Right atrium auricular region (tissue), 2 donors: ENCODE measurements at regions not wholly inside any gene's neighbourhood (a gene's known extent, or its start where the extent isn't known, plus 50 kb on each side); places are given as distances from the start of the nearest gene placed in this dataset.
"Not testable (repeated sequence)": the region's sequence is repeated elsewhere in the genome, so short reads cannot be mapped to it uniquely, and the experiment has no call there.

ENCODE experiments used
- DNase-seq: peaks from one replicate; pipeline ENCODE4 v3.0.0-alpha.2; 2019; ENCODE audit warnings: low spot score
- H3K27ac ChIP-seq, 2 donors: fragments of 200-600 bp; sonication (generic); 1 replicate in 1 of 2; 2 replicates in 1 of 2; pipeline ENCODE4 v1.5.1; 2016 to 2019
- H3K27me3 ChIP-seq, 2 donors: fragments of 200-600 bp; sonication (generic); one replicate each; pipeline versions ENCODE4 v1.5.1 to v1.6.0; 2017 to 2019
- H3K36me3 ChIP-seq: fragments of 200-600 bp; sonication (generic); one replicate; pipeline ENCODE4 v1.5.1; 2016
- H3K4me1 ChIP-seq, 2 donors: fragments of 200-600 bp; sonication (generic); one replicate each; pipeline versions ENCODE4 v1.5.1 to v1.6.0; 2017 to 2019
- H3K4me3 ChIP-seq, 2 donors: fragments of 200-600 bp; sonication (generic); 1 replicate in 1 of 2; 2 replicates in 1 of 2; pipeline ENCODE4 v1.5.1; 2017 to 2019; ENCODE audit warnings: mild to moderate bottlenecking in 1 of 2, moderate library complexity in 1 of 2
- H3K9me3 ChIP-seq, 2 donors: fragments of 200-600 bp; sonication (generic); one replicate each; pipeline ENCODE4 v1.5.1; 2019
- TF ChIP-seq, protein P1 (sequence below), 2 donors: fragments of 200-600 bp; sonication (generic); IDR thresholded peaks; one replicate each; pipeline ENCODE4 v1.5.1; 2019; ENCODE audit warnings: antibody characterized with exemption in 2 of 2

GRCh38 chr6:122930252-122931180 lies 65.5 kb upstream of the CLVS2 start:
- Histone ChIP-seq H3K9me3 (no peaks in the 10 kb centered on the region), H3K27me3 (no peaks in the 10 kb centered on the region), H3K4me1 (no peaks in the 10 kb centered on the region), H3K4me3 (no peak overlapping the region), H3K36me3 (no peaks in the 10 kb centered on the region), H3K27ac (no peak overlapping the region)
- TF ChIP-seq, protein P1, sequence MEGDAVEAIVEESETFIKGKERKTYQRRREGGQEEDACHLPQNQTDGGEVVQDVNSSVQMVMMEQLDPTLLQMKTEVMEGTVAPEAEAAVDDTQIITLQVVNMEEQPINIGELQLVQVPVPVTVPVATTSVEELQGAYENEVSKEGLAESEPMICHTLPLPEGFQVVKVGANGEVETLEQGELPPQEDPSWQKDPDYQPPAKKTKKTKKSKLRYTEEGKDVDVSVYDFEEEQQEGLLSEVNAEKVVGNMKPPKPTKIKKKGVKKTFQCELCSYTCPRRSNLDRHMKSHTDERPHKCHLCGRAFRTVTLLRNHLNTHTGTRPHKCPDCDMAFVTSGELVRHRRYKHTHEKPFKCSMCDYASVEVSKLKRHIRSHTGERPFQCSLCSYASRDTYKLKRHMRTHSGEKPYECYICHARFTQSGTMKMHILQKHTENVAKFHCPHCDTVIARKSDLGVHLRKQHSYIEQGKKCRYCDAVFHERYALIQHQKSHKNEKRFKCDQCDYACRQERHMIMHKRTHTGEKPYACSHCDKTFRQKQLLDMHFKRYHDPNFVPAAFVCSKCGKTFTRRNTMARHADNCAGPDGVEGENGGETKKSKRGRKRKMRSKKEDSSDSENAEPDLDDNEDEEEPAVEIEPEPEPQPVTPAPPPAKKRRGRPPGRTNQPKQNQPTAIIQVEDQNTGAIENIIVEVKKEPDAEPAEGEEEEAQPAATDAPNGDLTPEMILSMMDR (IDR thresholded peaks at IDR 0.05), result no peak
- DNase-seq, result no peak

GRCh38 chr6:122931916-122932315 lies 64.1 kb upstream of the CLVS2 start:
- Histone ChIP-seq H3K36me3 (no peaks in the 10 kb centered on the region), H3K27ac (no peak overlapping the region)
- DNase-seq, result no peak

GRCh38 chr6:122944936-122945335 lies 51.1 kb upstream of the CLVS2 start:
- not testable (repeated sequence) for H3K4me3 ChIP-seq, H3K36me3 ChIP-seq, H3K27me3 ChIP-seq, H3K9me3 ChIP-seq, H3K27ac ChIP-seq, DNase-seq, H3K4me1 ChIP-seq

More at GRCh38 chr6:122931916-122932315, 64.1 kb upstream of the CLVS2 start:
- Histone ChIP-seq H3K9me3 (no peaks in the 10 kb centered on the region), H3K27me3 (no peaks in the 10 kb centered on the region), H3K4me1 (no peaks in the 10 kb centered on the region), H3K4me3 (no peak overlapping the region)
- TF ChIP-seq, protein P1 (IDR thresholded peaks at IDR 0.05), result no peak
